ENCODE measurements at regions not wholly inside any gene's neighbourhood (a gene's known extent, or its start where the extent isn't known, plus 50 kb on each side); places are given as distances from the start of the nearest gene placed in this dataset.
"Not testable (repeated sequence)": the region's sequence is repeated elsewhere in the genome, so short reads cannot be mapped to it uniquely, and the experiment has no call there.

DNA sequence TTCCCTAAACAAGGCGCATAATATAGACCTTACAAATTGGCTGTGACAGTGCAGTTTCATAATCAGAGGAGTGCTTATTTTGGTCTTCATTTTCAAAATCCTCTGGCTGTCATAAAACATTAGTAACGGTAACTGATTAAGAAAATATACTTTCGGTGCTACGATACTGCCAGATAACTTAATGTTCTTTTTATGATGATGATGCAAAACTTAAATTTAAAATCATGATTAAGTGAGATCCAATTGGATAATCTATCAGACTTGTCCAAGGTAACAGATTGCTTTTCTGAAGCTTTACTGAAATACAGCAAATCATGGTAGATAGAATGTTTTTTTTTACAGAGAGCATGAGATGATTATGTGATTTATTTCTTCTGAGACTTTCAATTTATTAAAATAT, 364.2 kb upstream of the CNTN3 start:
- ATAC-seq = no peak
- TF ChIP-seq ARNTL (CRISPR knock-in tag; IDR thresholded peaks at IDR 0.05; ENCODE audit: borderline replicate concordance, low read depth) (no peak), TCF4 (CRISPR knock-in tag; IDR thresholded peaks at IDR 0.05; ENCODE audit: borderline replicate concordance) (no peak), ZNF8 (CRISPR knock-in tag; IDR thresholded peaks at IDR 0.05) (no peak), BACH2 (CRISPR knock-in tag; IDR thresholded peaks at IDR 0.05; ENCODE audit: borderline replicate concordance) (no peak), CREB5 (CRISPR knock-in tag; IDR thresholded peaks at IDR 0.05; ENCODE audit: low read depth) (no peak), PPARA (CRISPR knock-in tag; IDR thresholded peaks at IDR 0.05; ENCODE audit: borderline replicate concordance) (no peak), ZFP3 (CRISPR knock-in tag; IDR thresholded peaks at IDR 0.05) (no peak), ZNF70 (CRISPR knock-in tag; IDR thresholded peaks at IDR 0.05) (no peak), ZNF565 (CRISPR knock-in tag; conservative IDR thresholded peaks at IDR 0.05; ENCODE audit: low read depth) (no peak), CSRNP3 (CRISPR knock-in tag; IDR thresholded peaks at IDR 0.05) (no peak), PATZ1 (CRISPR knock-in tag; IDR thresholded peaks at IDR 0.05; ENCODE audit: borderline replicate concordance) (no peak), ISL1 (CRISPR knock-in tag; IDR thresholded peaks at IDR 0.05) (no peak)

- ATAC-seq = not testable (repeated sequence)
These were observed 370.8 kb upstream of the CNTN3 start for GRCh38 chr3:74985028-74985904.

GRCh38 chr3:74988095-74988494, 373.6 kb upstream of the CNTN3 start:
- ATAC-seq = no peak
- no peak for TF ChIP-seq CSRNP3 (CRISPR knock-in tag; IDR thresholded peaks at IDR 0.05)

DNA sequence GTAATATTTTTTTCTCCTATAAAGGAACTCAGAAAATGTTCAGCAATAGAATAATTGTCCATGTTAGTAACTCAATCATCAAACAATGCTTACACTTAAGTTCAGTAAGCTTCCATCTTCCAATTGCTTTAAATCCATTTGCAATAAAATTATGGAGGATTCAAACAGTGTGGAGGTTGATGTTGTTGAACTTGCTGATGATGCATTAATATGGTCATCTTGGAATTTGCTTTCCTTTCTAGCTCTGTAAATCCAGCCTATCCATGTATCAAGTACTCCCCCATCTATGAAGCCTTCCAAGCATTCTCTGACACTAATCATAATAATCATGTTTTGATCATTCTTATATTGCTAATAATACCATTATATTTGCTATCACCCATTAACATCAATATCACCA, 378.4 kb upstream of the CNTN3 start:
- TF ChIP-seq OSR1 (CRISPR knock-in tag; IDR thresholded peaks at IDR 0.05) = no peak
- no peak for TF ChIP-seq ZFP3 (CRISPR knock-in tag; IDR thresholded peaks at IDR 0.05)
- TF ChIP-seq ARNTL (CRISPR knock-in tag; IDR thresholded peaks at IDR 0.05; ENCODE audit: borderline replicate concordance, low read depth) = no peak
- no peak for TF ChIP-seq ZNF8 (CRISPR knock-in tag; IDR thresholded peaks at IDR 0.05)
- TF ChIP-seq RARB (CRISPR knock-in tag; IDR thresholded peaks at IDR 0.05) = no peak
- no peak for TF ChIP-seq ZFP30 (CRISPR knock-in tag; IDR thresholded peaks at IDR 0.05)
- TF ChIP-seq ESRRG (CRISPR knock-in tag; IDR thresholded peaks at IDR 0.05) = no peak
- TF ChIP-seq TSHZ2 (CRISPR knock-in tag; IDR thresholded peaks at IDR 0.05) = no peak
- TF ChIP-seq GLIS3 (CRISPR knock-in tag; IDR thresholded peaks at IDR 0.05) = no peak
- TF ChIP-seq TOX (CRISPR knock-in tag; IDR thresholded peaks at IDR 0.05; ENCODE audit: borderline replicate concordance) = no peak
- no peak for TF ChIP-seq TCF4 (CRISPR knock-in tag; IDR thresholded peaks at IDR 0.05; ENCODE audit: borderline replicate concordance)
- TF ChIP-seq ISL1 (CRISPR knock-in tag; IDR thresholded peaks at IDR 0.05) = no peak
- no peak for TF ChIP-seq CSRNP3 (CRISPR knock-in tag; IDR thresholded peaks at IDR 0.05)
- no peak for TF ChIP-seq CSDC2 (CRISPR knock-in tag; IDR thresholded peaks at IDR 0.05)
- TF ChIP-seq PPARA (CRISPR knock-in tag; IDR thresholded peaks at IDR 0.05; ENCODE audit: borderline replicate concordance) = no peak
- ATAC-seq = no peak

All from SK-N-SH treated with all-trans-retinoic acid at 6 μM for 48 hours (cell line).